Endothelial cell of umbilical vein (primary cell): ENCODE measurements at regions not wholly inside any gene's neighbourhood (a gene's known extent, or its start where the extent isn't known, plus 50 kb on each side); places are given as distances from the start of the nearest gene placed in this dataset.

Experiments
- CTCF ChIP-seq, 2 donors: IDR thresholded peaks; 1 replicate in 1 of 2; 2 replicates in 1 of 2; pipeline ENCODE4 v1.5.1; 2011; ENCODE audit warnings: low read length in 2 of 2, mild to moderate bottlenecking in 2 of 2, moderate library complexity in 2 of 2, control low read depth in 1 of 2, inconsistent platforms in 1 of 2, low read depth in 1 of 2; ENCODE audit not compliant: insufficient read depth in 1 of 2; ENCODE audit errors: extremely low read depth in 1 of 2
- EZH2 ChIP-seq: IDR thresholded peaks from 2 replicates; pipeline ENCODE4 v1.6.1; 2012; ENCODE audit warnings: borderline replicate concordance, low read depth, mild to moderate bottlenecking, moderate library complexity, low read length, inconsistent platforms; ENCODE audit not compliant: severe bottlenecking
- FOS ChIP-seq: IDR thresholded peaks from 2 replicates; pipeline ENCODE4 v1.6.1; 2011; ENCODE audit warnings: mild to moderate bottlenecking, low read length, moderate library complexity, borderline replicate concordance; ENCODE audit not compliant: insufficient read depth
- GATA2 ChIP-seq: IDR thresholded peaks from 2 replicates; pipeline ENCODE4 v1.7.0; 2011; ENCODE audit warnings: low read depth, mild to moderate bottlenecking, moderate library complexity, mixed read lengths, low read length; ENCODE audit not compliant: insufficient read length, insufficient read depth
- JUN ChIP-seq: IDR thresholded peaks from 2 replicates; pipeline ENCODE4 v1.6.1; 2011; ENCODE audit warnings: borderline replicate concordance, low read depth; ENCODE audit not compliant: insufficient read length, insufficient read depth
- MAX ChIP-seq: IDR thresholded peaks from 2 replicates; pipeline ENCODE4 v1.6.1; 2011; ENCODE audit not compliant: insufficient read depth, insufficient read length
- POLR2A ChIP-seq: IDR thresholded peaks from 2 replicates; pipeline ENCODE4 v1.6.1; 2012; ENCODE audit warnings: low read depth, mild to moderate bottlenecking, control low read depth, low read length
- POLR2AphosphoS5 ChIP-seq: IDR thresholded peaks from 2 replicates; pipeline ENCODE4 v1.6.1; 2012; ENCODE audit warnings: low read depth, mild to moderate bottlenecking, control low read depth, low read length, moderate library complexity; ENCODE audit not compliant: insufficient read depth

- TF ChIP-seq CTCF (IDR thresholded peaks at IDR 0.05; ENCODE audit: extremely low read depth in 1 of 2, insufficient read depth in 1 of 2, low read depth in 1 of 2, low read length in 2 of 2) (no peak), EZH2 (no peak), POLR2A (no peak), FOS (no peak), MAX (no peak), JUN (no peak), POLR2AphosphoS5 (no peak), GATA2 (no peak)
These were observed 410.2 kb downstream of the PRR16 start for GRCh38 chr5:120874081-120874862.
